ENCODE measurements at regions not wholly inside any gene's neighbourhood (a gene's known extent, or its start where the extent isn't known, plus 50 kb on each side); places are given as distances from the start of the nearest gene placed in this dataset.

DNA sequence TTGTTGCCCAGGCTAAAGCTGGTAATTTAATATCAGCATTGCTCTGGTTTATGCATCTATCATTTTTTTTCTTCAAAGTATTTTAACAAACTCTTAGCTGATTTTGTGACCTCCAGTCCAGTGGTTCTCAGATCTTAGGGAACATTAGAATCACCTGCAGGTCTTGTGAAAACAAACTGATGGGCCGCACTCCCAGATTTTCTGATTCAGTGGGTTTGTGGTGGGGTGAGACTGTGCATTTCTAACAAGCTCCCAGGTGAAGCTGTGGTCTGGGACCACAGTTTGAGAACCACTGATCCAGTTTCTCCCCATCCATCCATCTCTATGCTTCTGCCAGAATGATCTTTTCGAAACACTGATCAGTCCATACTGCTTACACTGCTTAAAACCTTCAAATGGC lies 305.7 kb upstream of the USP24 start:
- ChIA-PET POLR2A (no interaction called here), SMC1A (ENCODE audit: uncharacterized antibody, unreplicated experiment) (no interaction called here), RAD21 (ENCODE audit: unreplicated experiment) (no interaction called here), CTCF (interaction anchor here (0.9 to 1.0 kb wide), 2 partner anchors 9 to 16 kb away, joined by 3 to 5 read pairs; no protein-coding TSS in a partner anchor)
- in situ Hi-C loops (cut with MboI): no loop called here
- Histone ChIP-seq H3K27me3 (replicated peaks in 1 of 2; ENCODE audit: control insufficient read depth in 2 of 2, insufficient read depth in 2 of 2, low read length in 1 of 2) (no peaks in the 10 kb centered on the region), H3K79me2 (ENCODE audit: control insufficient read depth, insufficient read depth, low read length) (no peaks in the 10 kb centered on the region), H3K27ac (ENCODE audit: control insufficient read depth, insufficient read depth) (no peak overlapping the region), H3K4me1 (ENCODE audit: control insufficient read depth, insufficient read depth, low read length) (no peaks in the 10 kb centered on the region), H2AFZ (ENCODE audit: control insufficient read depth, low read depth, low read length) (no peak overlapping the region), H4K20me1 (ENCODE audit: control insufficient read depth, insufficient read depth) (no peaks in the 10 kb centered on the region), H3K36me3 (ENCODE audit: control insufficient read depth in 2 of 2, insufficient read depth in 2 of 2, low read length in 1 of 2) (no peaks in the 10 kb centered on the region), H3K4me3 (no peak overlapping the region), H3K9me3 (replicated peaks; ENCODE audit: control insufficient read depth, insufficient read depth, low read length) (no peaks in the 10 kb centered on the region), H3K4me2 (ENCODE audit: control insufficient read depth, insufficient read depth) (no peak overlapping the region), H3K9ac (ENCODE audit: control insufficient read depth, insufficient read depth, low read length) (no peak overlapping the region)
- FAIRE-seq (no peak), DNase-seq (ENCODE audit: low read depth, low spot score) (no peak), ATAC-seq (no peak)
- BruUV-seq (replicated peaks): no TSS peak
- intact Hi-C loops (cut with micrococcal nuclease; ENCODE audit: unreplicated experiment): no loop called here
- WGBS (ENCODE audit: insufficient coverage, insufficient replicate concordance, low lambda C conversion rate, missing lambda C conversion rate): 43% methylated on average over 2 of the region's 2 CpGs
- TF ChIP-seq POU2F2 (IDR thresholded peaks at IDR 0.05; ENCODE audit: borderline replicate concordance, low read depth, low read length) (no peak), PRDM15 (CRISPR knock-in tag; IDR thresholded peaks at IDR 0.05) (no peak), ZZZ3 (IDR thresholded peaks at IDR 0.05; ENCODE audit: control insufficient read depth, insufficient read length, low read depth) (no peak), ZBTB4 (CRISPR knock-in tag; IDR thresholded peaks at IDR 0.05) (no peak), CBX3 (IDR thresholded peaks at IDR 0.05; ENCODE audit: borderline replicate concordance, low read depth) (no peak), CHD2 (IDR thresholded peaks at IDR 0.05; ENCODE audit: borderline replicate concordance, low read depth, low read length) (no peak), NFIC (IDR thresholded peaks at IDR 0.05; ENCODE audit: low read depth, low read length) (no peak), BHLHE40 (IDR thresholded peaks at IDR 0.05; ENCODE audit: borderline replicate concordance in 1 of 2, low read depth in 2 of 2, low read length in 1 of 2) (no peak)
- TF ChIP-seq, protein P1, sequence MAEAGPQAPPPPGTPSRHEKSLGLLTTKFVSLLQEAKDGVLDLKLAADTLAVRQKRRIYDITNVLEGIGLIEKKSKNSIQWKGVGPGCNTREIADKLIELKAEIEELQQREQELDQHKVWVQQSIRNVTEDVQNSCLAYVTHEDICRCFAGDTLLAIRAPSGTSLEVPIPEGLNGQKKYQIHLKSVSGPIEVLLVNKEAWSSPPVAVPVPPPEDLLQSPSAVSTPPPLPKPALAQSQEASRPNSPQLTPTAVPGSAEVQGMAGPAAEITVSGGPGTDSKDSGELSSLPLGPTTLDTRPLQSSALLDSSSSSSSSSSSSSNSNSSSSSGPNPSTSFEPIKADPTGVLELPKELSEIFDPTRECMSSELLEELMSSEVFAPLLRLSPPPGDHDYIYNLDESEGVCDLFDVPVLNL (IDR thresholded peaks at IDR 0.05; ENCODE audit: low read depth, low read length): no peak
- TF ChIP-seq, protein P2, sequence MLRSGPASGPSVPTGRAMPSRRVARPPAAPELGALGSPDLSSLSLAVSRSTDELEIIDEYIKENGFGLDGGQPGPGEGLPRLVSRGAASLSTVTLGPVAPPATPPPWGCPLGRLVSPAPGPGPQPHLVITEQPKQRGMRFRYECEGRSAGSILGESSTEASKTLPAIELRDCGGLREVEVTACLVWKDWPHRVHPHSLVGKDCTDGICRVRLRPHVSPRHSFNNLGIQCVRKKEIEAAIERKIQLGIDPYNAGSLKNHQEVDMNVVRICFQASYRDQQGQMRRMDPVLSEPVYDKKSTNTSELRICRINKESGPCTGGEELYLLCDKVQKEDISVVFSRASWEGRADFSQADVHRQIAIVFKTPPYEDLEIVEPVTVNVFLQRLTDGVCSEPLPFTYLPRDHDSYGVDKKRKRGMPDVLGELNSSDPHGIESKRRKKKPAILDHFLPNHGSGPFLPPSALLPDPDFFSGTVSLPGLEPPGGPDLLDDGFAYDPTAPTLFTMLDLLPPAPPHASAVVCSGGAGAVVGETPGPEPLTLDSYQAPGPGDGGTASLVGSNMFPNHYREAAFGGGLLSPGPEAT (IDR thresholded peaks at IDR 0.05; ENCODE audit: low read depth): no peak
- TF ChIP-seq, protein P3, sequence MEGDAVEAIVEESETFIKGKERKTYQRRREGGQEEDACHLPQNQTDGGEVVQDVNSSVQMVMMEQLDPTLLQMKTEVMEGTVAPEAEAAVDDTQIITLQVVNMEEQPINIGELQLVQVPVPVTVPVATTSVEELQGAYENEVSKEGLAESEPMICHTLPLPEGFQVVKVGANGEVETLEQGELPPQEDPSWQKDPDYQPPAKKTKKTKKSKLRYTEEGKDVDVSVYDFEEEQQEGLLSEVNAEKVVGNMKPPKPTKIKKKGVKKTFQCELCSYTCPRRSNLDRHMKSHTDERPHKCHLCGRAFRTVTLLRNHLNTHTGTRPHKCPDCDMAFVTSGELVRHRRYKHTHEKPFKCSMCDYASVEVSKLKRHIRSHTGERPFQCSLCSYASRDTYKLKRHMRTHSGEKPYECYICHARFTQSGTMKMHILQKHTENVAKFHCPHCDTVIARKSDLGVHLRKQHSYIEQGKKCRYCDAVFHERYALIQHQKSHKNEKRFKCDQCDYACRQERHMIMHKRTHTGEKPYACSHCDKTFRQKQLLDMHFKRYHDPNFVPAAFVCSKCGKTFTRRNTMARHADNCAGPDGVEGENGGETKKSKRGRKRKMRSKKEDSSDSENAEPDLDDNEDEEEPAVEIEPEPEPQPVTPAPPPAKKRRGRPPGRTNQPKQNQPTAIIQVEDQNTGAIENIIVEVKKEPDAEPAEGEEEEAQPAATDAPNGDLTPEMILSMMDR (IDR thresholded peaks at IDR 0.05 in 2 of 3, conservative IDR thresholded peaks at IDR 0.05 in 1 of 3; ENCODE audit: control insufficient read depth in 2 of 3, extremely low read depth in 1 of 3, insufficient read depth in 1 of 3, low read depth in 3 of 3, low read length in 3 of 3): no peak
